ENCODE measurements at regions not wholly inside any gene's neighbourhood (a gene's known extent, or its start where the extent isn't known, plus 50 kb on each side); places are given as distances from the start of the nearest gene placed in this dataset.

GRCh38 chr6:144544266-144544830 is 259.2 kb downstream of the UTRN start:
- TF ChIP-seq CTCF (IDR thresholded peaks at IDR 0.05; ENCODE audit: low read depth, low read length, poor library complexity, severe bottlenecking) (no peak), EZH2phosphoT487 (IDR thresholded peaks at IDR 0.05; ENCODE audit: borderline replicate concordance, low read length) (no peak)
